Testis (tissue), 2 donors: ENCODE measurements at regions not wholly inside any gene's neighbourhood (a gene's known extent, or its start where the extent isn't known, plus 50 kb on each side); places are given as distances from the start of the nearest gene placed in this dataset.

Experiments used
- CTCF ChIP-seq, 3 experiments: fragments of 450-650 bp in 2 of 3; fragments of 200-600 bp in 1 of 3; sonication (generic) in 1 of 3; IDR thresholded peaks; one replicate each; pipeline ENCODE4 v1.5.1; 2016 to 2019; ENCODE audit warnings: antibody characterized with exemption in 3 of 3, mild to moderate bottlenecking in 2 of 3, moderate library complexity in 1 of 3
- POLR2A ChIP-seq: fragments of 450-650 bp; IDR thresholded peaks from one replicate; pipeline ENCODE4 v1.6.1; 2017; ENCODE audit warnings: antibody characterized with exemption, mild to moderate bottlenecking, moderate library complexity

DNA sequence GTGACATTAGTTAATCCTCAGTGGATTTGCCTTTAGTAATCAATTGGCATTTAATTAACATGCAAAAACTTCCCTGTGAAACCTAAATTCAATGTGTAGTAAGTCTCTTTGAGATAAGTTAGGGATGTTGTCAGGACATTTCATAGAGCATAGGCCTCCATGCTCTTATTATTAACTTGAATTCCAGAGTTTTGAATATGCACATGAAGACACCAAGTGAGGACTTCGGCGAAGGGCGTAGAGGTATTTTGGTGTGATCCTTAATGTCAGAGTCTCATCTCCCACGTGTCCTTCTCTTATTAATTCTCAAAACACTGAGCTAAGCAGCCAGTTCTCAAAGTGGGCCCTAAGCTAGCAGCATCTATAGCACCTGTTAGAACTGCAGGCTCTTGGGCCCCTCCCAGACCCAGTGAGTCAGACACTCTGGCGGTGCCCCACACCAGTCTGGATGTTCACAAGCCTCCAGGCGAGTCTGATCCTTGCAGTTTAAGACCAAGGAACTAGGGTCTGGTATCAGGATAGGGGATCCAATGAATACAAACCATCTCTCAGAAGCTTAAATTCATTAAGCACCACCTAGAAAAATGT lies 292.1 kb downstream of the QKI start:
- TF ChIP-seq CTCF (IDR thresholded peaks at IDR 0.05) (no peak), POLR2A (no peak)
